Fibroblast of lung (primary cell): ENCODE measurements at regions not wholly inside any gene's neighbourhood (a gene's known extent, or its start where the extent isn't known, plus 50 kb on each side); places are given as distances from the start of the nearest gene placed in this dataset.

Experiments used
- DNase-seq, 2 donors: peaks; one replicate each; pipeline versions ENCODE4 v3.0.0 to v3.0.0-alpha.2; 2010; ENCODE audit warnings: low read depth in 2 of 2
- H2AFZ ChIP-seq: 2 replicates; pipeline ENCODE4 v1.5.1; 2012; ENCODE audit warnings: low read length, control low read depth, inconsistent platforms
- H3K27ac ChIP-seq: 2 replicates; pipeline ENCODE4 v1.5.1; 2011; ENCODE audit warnings: low read length, control low read depth; ENCODE audit not compliant: insufficient read depth
- H3K27me3 ChIP-seq: 2 replicates; pipeline ENCODE4 v1.5.1; 2011; ENCODE audit warnings: mild to moderate bottlenecking, low read length; ENCODE audit not compliant: control insufficient read depth, insufficient read depth
- H3K36me3 ChIP-seq: 2 replicates; pipeline ENCODE4 v1.5.1; 2011; ENCODE audit warnings: low read length; ENCODE audit not compliant: control insufficient read depth, insufficient read depth
- H3K4me1 ChIP-seq: 2 replicates; pipeline ENCODE4 v1.5.1; 2011; ENCODE audit warnings: low read length; ENCODE audit not compliant: control insufficient read depth, insufficient read depth; ENCODE audit errors: extremely low read depth
- H3K4me2 ChIP-seq: 2 replicates; pipeline ENCODE4 v1.5.1; 2011; ENCODE audit warnings: low read length, control low read depth; ENCODE audit not compliant: insufficient read depth; ENCODE audit errors: extremely low read depth
- H3K4me3 ChIP-seq, 4 experiments: fragments of 200-600 bp in 1 of 4; sonication (generic) in 1 of 4; replicated peaks in 1 of 4; 2 replicates each; pipeline ENCODE4 v1.5.1; 2011 to 2016; ENCODE audit warnings: low read length in 4 of 4, low read depth in 3 of 4, mild to moderate bottlenecking in 3 of 4, control low read depth in 2 of 4, inconsistent platforms in 1 of 4, mixed read lengths in 1 of 4; ENCODE audit not compliant: insufficient read depth in 1 of 4; ENCODE audit errors: control extremely low read depth in 1 of 4
- H3K79me2 ChIP-seq: 2 replicates; pipeline ENCODE4 v1.5.1; 2012; ENCODE audit warnings: mild to moderate bottlenecking, low read length, inconsistent platforms; ENCODE audit not compliant: control insufficient read depth, insufficient read depth
- H3K9ac ChIP-seq: 2 replicates; pipeline ENCODE4 v1.5.1; 2011; ENCODE audit warnings: mild to moderate bottlenecking, low read length, control low read depth; ENCODE audit not compliant: insufficient read depth
- H3K9me3 ChIP-seq: 2 replicates; pipeline ENCODE4 v1.5.1; 2012; ENCODE audit warnings: low read depth, low read length; ENCODE audit not compliant: control insufficient read depth, insufficient read depth
- H4K20me1 ChIP-seq: 2 replicates; pipeline ENCODE4 v1.5.1; 2011; ENCODE audit warnings: low read length; ENCODE audit not compliant: control insufficient read depth, insufficient read depth; ENCODE audit errors: extremely low read depth
- CTCF ChIP-seq, 2 donors: IDR thresholded peaks in 1 of 2; conservative IDR thresholded peaks in 1 of 2; 1 replicate in 1 of 2; 2 replicates in 1 of 2; pipeline ENCODE4 v1.5.1; 2011 to 2012; ENCODE audit warnings: low read length in 2 of 2, control low read depth in 1 of 2, inconsistent platforms in 1 of 2, low read depth in 1 of 2, mild to moderate bottlenecking in 1 of 2
- EZH2 ChIP-seq: IDR thresholded peaks from 2 replicates; pipeline ENCODE4 v1.5.1; 2012; ENCODE audit warnings: low read length, control low read depth, mild to moderate bottlenecking; ENCODE audit errors: missing control alignments

DNA sequence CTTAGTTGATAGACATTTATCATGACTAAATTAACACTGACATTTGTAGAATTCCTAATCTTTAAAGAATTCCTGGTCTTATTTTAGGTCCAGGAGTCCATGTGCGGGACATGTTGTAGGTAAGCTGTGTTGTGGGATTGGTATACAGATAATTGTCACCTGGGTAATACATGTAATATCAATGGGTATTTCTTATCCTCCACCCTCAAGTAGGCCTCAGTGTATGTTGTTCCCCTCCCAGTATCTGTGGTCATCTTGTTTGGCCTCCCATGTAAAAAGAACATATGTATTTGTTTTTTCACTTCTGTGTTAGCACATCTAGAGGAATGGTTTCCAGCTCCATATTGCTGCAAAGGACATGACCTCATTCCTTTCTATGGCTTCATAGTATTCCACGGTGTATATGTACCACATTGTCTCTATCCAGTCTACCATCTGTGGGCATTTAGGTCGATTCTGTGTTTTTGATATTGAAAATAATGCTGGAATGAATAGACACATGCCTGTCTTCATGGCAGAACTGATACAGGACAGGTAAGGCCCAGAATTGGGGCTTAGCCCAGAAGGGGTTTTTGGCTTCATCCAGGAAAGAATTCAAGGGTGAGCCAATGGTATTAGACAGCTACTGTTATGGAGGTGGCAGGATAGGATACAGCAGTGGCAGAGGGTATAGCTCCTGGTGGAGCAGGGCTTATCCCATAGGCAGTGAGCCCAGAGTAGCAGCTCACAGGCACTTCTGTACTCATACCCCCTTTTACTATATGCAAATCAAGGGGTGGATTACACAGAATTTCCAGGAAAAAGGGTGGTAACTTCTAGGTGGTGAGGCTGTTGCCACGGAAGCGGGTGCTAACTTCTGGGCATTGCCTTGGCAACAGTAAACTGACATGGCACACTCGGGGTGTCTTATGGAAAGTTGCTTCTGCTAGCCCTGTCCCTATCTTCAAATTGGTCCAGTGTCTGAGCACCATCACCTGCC is 66.1 kb upstream of the WDR1 start:
- no peak overlapping the region for H3K4me3 ChIP-seq
- H4K20me1 ChIP-seq = no peaks in the 10 kb centered on the region
- TF ChIP-seq EZH2 = no peak
- no peak for TF ChIP-seq CTCF (conservative IDR thresholded peaks at IDR 0.05 in 1 of 2, IDR thresholded peaks at IDR 0.05 in 1 of 2; ENCODE audit: low read depth in 1 of 2, low read length in 2 of 2)
- DNase-seq = no peak
- no peak overlapping the region for H3K4me2 ChIP-seq
- H3K9ac ChIP-seq = no peak overlapping the region
- H3K79me2 ChIP-seq = no peaks in the 10 kb centered on the region
- no peak overlapping the region for H2AFZ ChIP-seq
- H3K36me3 ChIP-seq = no peaks in the 10 kb centered on the region
- no peaks in the 10 kb centered on the region for H3K9me3 ChIP-seq
- no peaks in the 10 kb centered on the region for H3K27me3 ChIP-seq
- H3K4me1 ChIP-seq = no peaks in the 10 kb centered on the region
- H3K27ac ChIP-seq = no peak overlapping the region

DNA sequence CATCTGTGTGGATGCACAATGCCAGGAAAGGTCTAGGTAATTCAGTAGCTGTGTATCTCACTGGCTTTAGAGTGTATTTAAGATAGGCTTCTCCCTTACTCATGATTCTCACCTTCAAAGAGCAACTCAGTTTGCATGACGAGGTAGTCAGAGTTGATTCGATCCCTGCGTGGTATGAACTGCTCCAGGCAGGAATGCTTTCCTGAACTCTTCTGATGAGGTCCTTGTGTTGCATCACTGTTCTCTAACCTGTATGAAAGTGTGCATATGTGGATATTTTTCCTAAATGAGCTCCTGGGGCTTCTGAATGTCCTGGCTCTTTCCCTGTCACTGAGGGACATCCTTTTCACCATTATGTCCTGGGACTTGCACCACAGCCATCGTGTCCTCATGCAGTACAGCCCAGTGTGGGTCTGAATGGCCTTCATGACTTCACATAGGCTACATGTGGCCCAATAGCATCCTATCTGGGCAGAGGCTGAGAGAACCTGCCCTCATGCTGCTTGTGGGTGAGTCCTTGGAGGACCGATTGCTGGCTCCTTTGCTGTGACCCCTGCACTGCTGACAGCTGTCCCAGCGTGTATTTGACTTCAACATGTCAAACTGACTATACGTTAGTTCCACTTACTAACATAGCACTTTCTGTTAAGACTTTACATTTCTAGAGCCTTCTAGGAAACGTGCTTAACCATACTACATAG is 65.3 kb upstream of the WDR1 start:
- TF ChIP-seq EZH2 = no peak
- Histone ChIP-seq H3K4me1 (no peaks in the 10 kb centered on the region), H3K27me3 (no peaks in the 10 kb centered on the region), H3K9ac (no peak overlapping the region), H3K79me2 (no peaks in the 10 kb centered on the region), H3K9me3 (no peaks in the 10 kb centered on the region), H3K27ac (peak overlapping the region; percentile 13), H4K20me1 (no peaks in the 10 kb centered on the region), H3K36me3 (no peaks in the 10 kb centered on the region), H2AFZ (no peak overlapping the region), H3K4me3 (no peak overlapping the region), H3K4me2 (no peak overlapping the region)
- DNase-seq = no peak

DNA sequence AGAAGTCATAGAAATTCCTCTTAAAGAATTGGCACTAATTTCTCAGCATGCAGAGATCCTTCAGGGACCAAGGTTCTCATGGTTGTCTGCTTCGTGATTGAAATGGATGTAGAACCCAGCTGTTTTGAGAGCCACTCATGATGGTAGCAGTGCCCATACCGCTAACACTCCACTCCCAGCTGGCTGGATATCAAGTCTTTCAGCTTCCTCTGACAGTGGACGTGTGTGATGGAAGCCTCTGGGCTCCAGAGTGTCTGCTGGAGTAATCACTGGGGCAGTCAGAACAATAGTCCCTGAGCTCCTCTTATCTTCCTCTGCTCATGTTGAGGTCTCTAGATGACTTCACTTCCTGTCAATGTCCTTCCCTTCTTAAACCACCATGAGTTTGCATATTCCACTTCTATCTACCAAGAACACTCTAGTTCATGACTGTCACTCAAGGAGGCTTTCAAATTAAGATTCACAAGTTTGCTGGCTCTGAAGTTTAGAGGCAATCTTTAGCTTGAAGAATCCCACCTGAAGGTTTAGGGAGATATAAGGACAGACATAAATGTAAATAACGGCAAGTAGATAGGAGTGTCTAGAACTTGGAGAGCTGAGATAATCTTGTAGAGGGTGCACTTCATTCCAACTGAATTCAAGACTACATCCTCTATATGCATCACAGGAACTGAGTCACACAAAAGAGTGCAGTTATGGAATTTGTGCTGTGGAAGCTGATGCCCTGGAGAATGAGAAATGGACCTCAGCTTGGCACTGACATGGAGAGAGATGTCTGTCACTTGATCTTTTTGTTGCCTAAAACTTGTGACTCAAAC is 64.5 kb upstream of the WDR1 start:
- peak in 1 of 2 donors; percentile 7 for DNase-seq
- no peaks in the 10 kb centered on the region for H3K27me3 ChIP-seq
- no peaks in the 10 kb centered on the region for H3K9me3 ChIP-seq
- H2AFZ ChIP-seq = no peak overlapping the region
- no peaks in the 10 kb centered on the region for H3K79me2 ChIP-seq
- no peak overlapping the region for H3K4me3 ChIP-seq
- peak overlapping the region; percentile 13 for H3K27ac ChIP-seq
- H4K20me1 ChIP-seq = no peaks in the 10 kb centered on the region
- no peaks in the 10 kb centered on the region for H3K4me1 ChIP-seq
- no peak overlapping the region for H3K9ac ChIP-seq
- H3K4me2 ChIP-seq = no peak overlapping the region
- no peaks in the 10 kb centered on the region for H3K36me3 ChIP-seq
- no peak for TF ChIP-seq CTCF (conservative IDR thresholded peaks at IDR 0.05 in 1 of 2, IDR thresholded peaks at IDR 0.05 in 1 of 2; ENCODE audit: low read depth in 1 of 2, low read length in 2 of 2)
- TF ChIP-seq EZH2 = no peak
